GM12878 (cell line): ENCODE measurements at regions not wholly inside any gene's neighbourhood (a gene's known extent, or its start where the extent isn't known, plus 50 kb on each side); places are given as distances from the start of the nearest gene placed in this dataset.
A peak's percentile ranks its signal among the peaks of the same experiment; 100 is the strongest.

Experiments used
- ATAC-seq: fragments of 200-7000 bp; cut with Tn5 transposase; 3 replicates; pipeline ENCODE4 v1.9.1; 2020; ENCODE audit warnings: mild to moderate bottlenecking, moderate library complexity
- BruUV-seq: library from RNA; stranded (reverse); fragments of 400-500 nt; replicated peaks from 2 replicates; lab custom pipeline; 2021; lab: Mats Ljungman, UMichigan
- CTCF ChIA-PET: fragments of 300-600 bp; sonication (Branson Sonifier 250); formaldehyde crosslinking; extraction: SDS; loops from one replicate; lab custom pipeline; 2021; ENCODE audit warnings: inconsistent platforms; lab: Yijun Ruan, JAX
- POLR2A ChIA-PET: fragments of 350-600 bp; formaldehyde crosslinking; extraction: SDS; loops from one replicate; lab custom pipeline; 2021; ENCODE audit warnings: inconsistent platforms; lab: Charles Lee
- RAD21 ChIA-PET: fragments of 300-600 bp; sonication (Branson Sonifier 250); formaldehyde crosslinking; loops from one replicate; lab custom pipeline; 2023; ENCODE audit warnings: antibody characterized with exemption; ENCODE audit not compliant: unreplicated experiment; lab: Charles Lee
- SMC1A ChIA-PET: fragments of 300-600 bp; sonication (Branson Sonifier 250); formaldehyde crosslinking; loops from one replicate; lab custom pipeline; 2023; ENCODE audit not compliant: unreplicated experiment, uncharacterized antibody; lab: Charles Lee
- DNase-seq: peaks from one replicate; pipeline ENCODE4 v3.0.0-alpha.2; 2011; ENCODE audit warnings: low read depth, low spot score
- FAIRE-seq: peaks from 3 replicates; lab custom pipeline; 2011; peaks lifted over from hg19 to GRCh38; lab: Jason Lieb, UNC
- H2AFZ ChIP-seq: 2 replicates; pipeline ENCODE4 v1.6.0; 2011; ENCODE audit warnings: low read depth, low read length, control low read depth; ENCODE audit not compliant: control insufficient read depth
- H3K27ac ChIP-seq: 2 replicates; pipeline ENCODE4 v1.5.1; 2011; ENCODE audit warnings: control low read depth; ENCODE audit not compliant: control insufficient read depth, insufficient read depth
- H3K27me3 ChIP-seq, 2 experiments: replicated peaks in 1 of 2; 2 replicates each; pipeline versions ENCODE4 v1.6.0 to v1.6.1; 2011; ENCODE audit warnings: low read length in 1 of 2; ENCODE audit not compliant: control insufficient read depth in 2 of 2, insufficient read depth in 2 of 2
- H3K36me3 ChIP-seq, 2 experiments: 2 replicates each; pipeline ENCODE4 v1.5.1; 2011; ENCODE audit warnings: low read length in 1 of 2; ENCODE audit not compliant: control insufficient read depth in 2 of 2, insufficient read depth in 2 of 2
- H3K4me1 ChIP-seq: 2 replicates; pipeline ENCODE4 v1.6.1; 2011; ENCODE audit warnings: mild to moderate bottlenecking, low read length, moderate library complexity, mixed read lengths; ENCODE audit not compliant: control insufficient read depth, insufficient read depth
- H3K4me2 ChIP-seq: 2 replicates; pipeline ENCODE4 v1.6.0; 2011; ENCODE audit warnings: control low read depth; ENCODE audit not compliant: control insufficient read depth, insufficient read depth
- H3K4me3 ChIP-seq: fragments of 200-600 bp; sonication (generic); 2 replicates; pipeline ENCODE4 v1.5.1; 2016
- H3K79me2 ChIP-seq: 2 replicates; pipeline ENCODE4 v1.6.0; 2011; ENCODE audit warnings: low read length; ENCODE audit not compliant: control insufficient read depth, insufficient read depth
- H3K9ac ChIP-seq: 2 replicates; pipeline ENCODE4 v1.8.0; 2011; ENCODE audit warnings: low read length, control low read depth, mixed read lengths; ENCODE audit not compliant: control insufficient read depth, insufficient read depth
- H3K9me3 ChIP-seq: replicated peaks from 3 replicates; pipeline ENCODE4 v1.5.1; 2011; ENCODE audit warnings: mild to moderate bottlenecking, low read length; ENCODE audit not compliant: control insufficient read depth, insufficient read depth
- H4K20me1 ChIP-seq: 2 replicates; pipeline ENCODE4 v1.6.0; 2011; ENCODE audit not compliant: control insufficient read depth, insufficient read depth
- CHD4 ChIP-seq: fragments of 200-600 bp; sonication (generic); IDR thresholded peaks from 2 replicates; pipeline ENCODE4 v1.6.1; 2016; ENCODE audit warnings: mild to moderate bottlenecking
- CREB1 ChIP-seq: IDR thresholded peaks from 2 replicates; pipeline ENCODE4 v1.6.1; 2012; ENCODE audit warnings: low read depth, mild to moderate bottlenecking, inconsistent platforms
- ESRRA ChIP-seq: IDR thresholded peaks from 2 replicates; pipeline ENCODE4 v1.6.1; 2012; ENCODE audit warnings: mild to moderate bottlenecking, low read length, improper control_type of control experiment
- GATAD2B ChIP-seq: fragments of 450-650 bp; conservative IDR thresholded peaks from 2 replicates; pipeline ENCODE4 v1.6.1; 2017; ENCODE audit warnings: low read depth, mild to moderate bottlenecking, moderate library complexity
- JUNB ChIP-seq: IDR thresholded peaks from 2 replicates; pipeline ENCODE4 v1.6.1; 2016; ENCODE audit warnings: antibody characterized with exemption, mild to moderate bottlenecking
- POLR2AphosphoS2 ChIP-seq: IDR thresholded peaks from 2 replicates; pipeline ENCODE4 v1.6.1; 2011; ENCODE audit warnings: low read depth, mild to moderate bottlenecking, low read length, improper control_type of control experiment, moderate library complexity
- RELA ChIP-seq: fragments of 450-650 bp; IDR thresholded peaks from 2 replicates; pipeline ENCODE4 v1.8.0; 2014; ENCODE audit warnings: borderline replicate concordance; ENCODE audit not compliant: partially characterized antibody
- ZNF384 ChIP-seq: IDR thresholded peaks from 2 replicates; pipeline ENCODE4 v1.6.1; 2012; ENCODE audit warnings: low read depth, mild to moderate bottlenecking, low read length, improper control_type of control experiment, borderline replicate concordance
- WGBS: methylation state at CpG from one replicate; pipeline ENCODE4 v1.1.6; 2016; ENCODE audit warnings: low lambda C conversion rate; ENCODE audit not compliant: insufficient replicate concordance, insufficient coverage; ENCODE audit errors: missing lambda C conversion rate; 5-methylcytosine and 5-hydroxymethylcytosine counted together
- in situ Hi-C: fragments of 300-500 bp; cut with MboI; formaldehyde crosslinking; loops from 9 replicates; pipeline ENCODE4 v1.14.3; 2018; ENCODE audit warnings: mixed read lengths
- intact Hi-C: fragments of 100-400 bp; cut with micrococcal nuclease; formaldehyde crosslinking; loops from one replicate; pipeline ENCODE4 v1.14.2; 2022; ENCODE audit not compliant: unreplicated experiment

DNA sequence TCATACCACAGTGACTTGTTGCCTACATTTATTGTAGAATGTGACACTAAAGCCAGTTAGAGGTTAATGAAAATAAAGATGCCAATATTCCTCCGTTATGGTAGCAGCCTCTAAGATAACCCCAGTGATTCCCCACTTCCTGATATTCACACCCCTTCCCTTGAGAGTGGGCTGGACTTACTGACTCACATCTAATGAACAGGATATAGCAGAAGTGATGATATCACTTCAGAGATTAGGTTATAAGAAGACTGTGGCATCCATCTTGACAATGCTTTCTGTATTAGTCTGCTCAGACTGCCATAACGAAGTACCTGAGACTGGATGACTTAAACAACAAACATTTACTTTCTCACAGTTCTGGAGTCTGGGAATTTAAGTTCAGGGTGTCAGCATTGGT is 149.6 kb upstream of the MTNR1B start:
- FAIRE-seq = peak; percentile 18
- Histone ChIP-seq H3K9me3 (no peaks in the 10 kb centered on the region), H3K36me3 (no peaks in the 10 kb centered on the region), H2AFZ (no peak overlapping the region), H3K79me2 (no peaks in the 10 kb centered on the region), H4K20me1 (no peaks in the 10 kb centered on the region), H3K4me3 (no peak overlapping the region), H3K4me2 (no peak overlapping the region), H3K9ac (no peak overlapping the region), H3K27me3 (no peaks in the 10 kb centered on the region; a peak in 1 of 4 replicates), H3K27ac (no peak overlapping the region), H3K4me1 (no peaks in the 10 kb centered on the region)
- TF ChIP-seq CREB1 (no peak), CHD4 (no peak), RELA (no peak), GATAD2B (no peak)
- no peak for ATAC-seq
- no TSS peak for BruUV-seq
- CTCF ChIA-PET = no interaction called here
- RAD21 ChIA-PET = no interaction called here
- intact Hi-C loops (no loop called here), in situ Hi-C loops (no loop called here)
- WGBS = 0% methylated on average over 2 of the region's 2 CpGs
- POLR2A ChIA-PET = no interaction called here
- SMC1A ChIA-PET = no interaction called here
- no peak for DNase-seq

DNA sequence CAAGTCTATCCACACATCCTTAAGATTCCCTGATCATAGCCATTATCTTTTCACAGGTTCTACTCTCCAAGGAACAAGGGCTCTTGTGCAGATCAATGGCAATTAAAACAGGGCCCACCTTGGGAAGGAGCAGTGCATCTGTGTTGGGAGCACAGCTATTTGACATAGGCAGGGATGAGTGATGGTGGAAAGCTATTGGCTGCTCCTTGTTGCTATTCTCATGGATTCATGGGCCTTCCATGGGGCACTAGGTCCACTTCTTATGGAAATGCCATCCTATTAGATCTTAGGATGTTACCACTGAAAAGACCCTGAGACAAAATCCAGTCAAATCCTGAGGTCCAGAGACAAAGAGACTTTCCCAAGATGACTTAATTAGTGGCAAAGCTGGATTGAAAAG is 148.6 kb upstream of the MTNR1B start:
- Histone ChIP-seq H3K36me3 (no peaks in the 10 kb centered on the region), H3K9me3 (no peaks in the 10 kb centered on the region), H3K4me3 (no peak overlapping the region), H2AFZ (no peak overlapping the region), H3K9ac (no peak overlapping the region), H3K4me1 (no peaks in the 10 kb centered on the region), H4K20me1 (no peaks in the 10 kb centered on the region), H3K27me3 (no peaks in the 10 kb centered on the region; a peak in 1 of 4 replicates), H3K4me2 (no peak overlapping the region), H3K79me2 (no peaks in the 10 kb centered on the region), H3K27ac (no peak overlapping the region)
- ChIA-PET CTCF (no interaction called here), RAD21 (no interaction called here), SMC1A (interaction anchor here (1.0 kb wide), 1 partner anchor 30 kb away, joined by 3 read pairs; no protein-coding TSS in a partner anchor), POLR2A (no interaction called here)
- ATAC-seq = no peak
- intact Hi-C loops = no loop called here
- no TSS peak for BruUV-seq
- DNase-seq = no peak
- in situ Hi-C loops = no loop called here
- no peak for FAIRE-seq
- TF ChIP-seq GATAD2B = no peak
- no peak for TF ChIP-seq JUNB
- TF ChIP-seq ESRRA = no peak
- TF ChIP-seq POLR2AphosphoS2 = no peak
- TF ChIP-seq ZNF384 = no peak
